Mesenchymal stem cell (in vitro differentiated cells and primary cell): ENCODE measurements at regions not wholly inside any gene's neighbourhood (a gene's known extent, or its start where the extent isn't known, plus 50 kb on each side); places are given as distances from the start of the nearest gene placed in this dataset.

Experiments
- DNase-seq: peaks from one replicate; pipeline ENCODE4 v3.0.0-alpha.2; 2013
- H2AFZ ChIP-seq: one replicate; pipeline ENCODE4 v1.6.1; 2013; ENCODE audit warnings: low read depth, mild to moderate bottlenecking, control low read depth, inconsistent platforms, low read length, moderate library complexity
- H2AK5ac ChIP-seq: 2 replicates; pipeline ENCODE4 v1.6.1; 2013; ENCODE audit warnings: low read length, moderate library complexity, mild to moderate bottlenecking, inconsistent platforms; ENCODE audit not compliant: severe bottlenecking
- H2BK120ac ChIP-seq: one replicate; pipeline ENCODE4 v1.6.1; 2013; ENCODE audit warnings: low read depth, mild to moderate bottlenecking, inconsistent platforms, low read length, moderate library complexity
- H2BK12ac ChIP-seq, 2 experiments: one replicate each; pipeline ENCODE4 v1.6.1; 2013; ENCODE audit warnings: inconsistent platforms in 2 of 2, low read length in 2 of 2, mild to moderate bottlenecking in 2 of 2, moderate library complexity in 2 of 2, control low read depth in 1 of 2
- H2BK15ac ChIP-seq: one replicate; pipeline ENCODE4 v1.6.1; 2013; ENCODE audit warnings: mild to moderate bottlenecking, low read depth, inconsistent platforms; ENCODE audit not compliant: poor library complexity, severe bottlenecking
- H2BK5ac ChIP-seq: 2 replicates; pipeline ENCODE4 v1.6.1; 2013; ENCODE audit warnings: low read depth, mild to moderate bottlenecking, low read length, control low read depth, inconsistent platforms; ENCODE audit not compliant: poor library complexity, severe bottlenecking
- H3K14ac ChIP-seq, 2 experiments: one replicate each; pipeline ENCODE4 v1.6.1; 2013; ENCODE audit warnings: inconsistent platforms in 2 of 2, low read length in 2 of 2, control low read depth in 1 of 2, mild to moderate bottlenecking in 1 of 2, moderate library complexity in 1 of 2
- H3K18ac ChIP-seq, 2 experiments: one replicate each; pipeline ENCODE4 v1.6.1; 2013; ENCODE audit warnings: inconsistent platforms in 2 of 2, low read length in 2 of 2, control low read depth in 1 of 2, low read depth in 1 of 2, mild to moderate bottlenecking in 1 of 2
- H3K23ac ChIP-seq, 2 experiments: one replicate each; pipeline ENCODE4 v1.6.1; 2013; ENCODE audit warnings: inconsistent platforms in 2 of 2, low read length in 2 of 2, mild to moderate bottlenecking in 2 of 2, moderate library complexity in 2 of 2, control low read depth in 1 of 2
- H3K27ac ChIP-seq: 2 replicates; pipeline ENCODE4 v1.5.1; 2013; ENCODE audit warnings: mild to moderate bottlenecking, moderate library complexity, low read length, control low read depth, inconsistent platforms; ENCODE audit not compliant: poor library complexity, severe bottlenecking
- H3K27me3 ChIP-seq, 2 experiments: 2 replicates each; pipeline versions ENCODE4 v1.6.1 to v1.7.0; 2013; ENCODE audit warnings: low read length in 2 of 2, mild to moderate bottlenecking in 2 of 2, moderate library complexity in 2 of 2, control low read depth in 1 of 2, inconsistent platforms in 1 of 2; ENCODE audit not compliant: control insufficient read depth in 1 of 2, insufficient read depth in 1 of 2
- H3K36me3 ChIP-seq, 2 experiments: 2 replicates each; pipeline versions ENCODE4 v1.6.1 to v1.7.0; 2013; ENCODE audit warnings: low read length in 2 of 2, control low read depth in 1 of 2, inconsistent platforms in 1 of 2, low read depth in 1 of 2, mild to moderate bottlenecking in 1 of 2; ENCODE audit not compliant: insufficient read depth in 2 of 2, control insufficient read depth in 1 of 2
- H3K4ac ChIP-seq, 2 experiments: one replicate each; pipeline ENCODE4 v1.6.1; 2013; ENCODE audit warnings: inconsistent platforms in 2 of 2, low read length in 2 of 2, mild to moderate bottlenecking in 2 of 2, moderate library complexity in 2 of 2, control low read depth in 1 of 2, low read depth in 1 of 2
- H3K4me1 ChIP-seq: 2 replicates; pipeline ENCODE4 v1.6.1; 2013; ENCODE audit warnings: low read depth, low read length, control low read depth; ENCODE audit not compliant: control insufficient read depth, insufficient read depth
- H3K4me2 ChIP-seq: 2 replicates; pipeline ENCODE4 v1.6.1; 2013; ENCODE audit warnings: low read length, mild to moderate bottlenecking, inconsistent platforms; ENCODE audit not compliant: poor library complexity, severe bottlenecking
- H3K4me3 ChIP-seq, 2 experiments: 2 replicates each; pipeline versions ENCODE4 v1.5.1 to v1.7.0; 2013; ENCODE audit warnings: low read length in 2 of 2, mild to moderate bottlenecking in 2 of 2, control low read depth in 1 of 2, low read depth in 1 of 2; ENCODE audit not compliant: insufficient read depth in 1 of 2
- H3K79me1 ChIP-seq: replicated peaks from 2 replicates; pipeline ENCODE4 v1.6.1; 2013; ENCODE audit warnings: mild to moderate bottlenecking, control low read depth, low read length, inconsistent platforms; ENCODE audit not compliant: poor library complexity, severe bottlenecking
- H3K9ac ChIP-seq: 2 replicates; pipeline ENCODE4 v1.7.0; 2013; ENCODE audit warnings: mild to moderate bottlenecking, low read length, moderate library complexity
- H3K9me3 ChIP-seq: 2 replicates; pipeline ENCODE4 v1.7.0; 2013; ENCODE audit warnings: mild to moderate bottlenecking, low read length; ENCODE audit not compliant: control insufficient read depth
- H4K8ac ChIP-seq: one replicate; pipeline ENCODE4 v1.6.1; 2013; ENCODE audit warnings: inconsistent platforms, mild to moderate bottlenecking, low read length, moderate library complexity
- H4K91ac ChIP-seq: one replicate; pipeline ENCODE4 v1.6.1; 2013; ENCODE audit warnings: mild to moderate bottlenecking, low read length, inconsistent platforms
- WGBS: methylation state at CpG from one replicate; pipeline ENCODE4 v1.1.7; 2013; ENCODE audit warnings: mixed read lengths; 5-methylcytosine and 5-hydroxymethylcytosine counted together

- WGBS: 72% methylated on average over 1 of the region's 1 CpG
- Histone ChIP-seq H3K14ac (no peak overlapping the region), H3K18ac (no peak overlapping the region), H2AK5ac (no peak overlapping the region), H3K36me3 (no peaks in the 10 kb centered on the region), H3K9me3 (no peaks in the 10 kb centered on the region), H2BK120ac (no peak overlapping the region), H3K4me2 (no peak overlapping the region), H4K8ac (no peak overlapping the region), H3K79me1 (no peaks in the 10 kb centered on the region), H3K4ac (no peak overlapping the region), H3K9ac (no peak overlapping the region), H3K4me1 (no peaks in the 10 kb centered on the region), H3K4me3 (no peak overlapping the region), H4K91ac (no peak overlapping the region), H2AFZ (no peak overlapping the region), H3K27me3 (no peaks in the 10 kb centered on the region), H3K27ac (no peak overlapping the region), H2BK15ac (no peak overlapping the region), H2BK5ac (no peak overlapping the region), H2BK12ac (peak overlapping the region in 1 of 2 experiments; percentile 77), H3K23ac (no peak overlapping the region)
- DNase-seq: no peak
Measured at GRCh38 chr3:90036939-90037469, 929.6 kb downstream of the EPHA3 start.

GRCh38 chr3:90039994-90040393 lies 932.6 kb downstream of the EPHA3 start:
- H4K8ac ChIP-seq: no peak overlapping the region
- H3K36me3 ChIP-seq: no peaks in the 10 kb centered on the region
- no peaks in the 10 kb centered on the region for H3K27me3 ChIP-seq
- H3K4me3 ChIP-seq: no peak overlapping the region
- no peak overlapping the region for H2BK120ac ChIP-seq
- no peaks in the 10 kb centered on the region for H3K9me3 ChIP-seq
- no peak overlapping the region for H2AK5ac ChIP-seq
- no peak overlapping the region for H3K18ac ChIP-seq
- H3K14ac ChIP-seq: no peak overlapping the region
- H3K4me1 ChIP-seq: no peaks in the 10 kb centered on the region
- H2AFZ ChIP-seq: no peak overlapping the region
- H3K9ac ChIP-seq: no peak overlapping the region
- H3K4me2 ChIP-seq: no peak overlapping the region
- H3K23ac ChIP-seq: no peak overlapping the region
- H2BK15ac ChIP-seq: no peak overlapping the region
- H2BK12ac ChIP-seq: no peak overlapping the region
- 100% methylated on average over 1 of the region's 2 CpGs for WGBS
- no peak overlapping the region for H4K91ac ChIP-seq
- no peak for DNase-seq
- no peak overlapping the region for H3K4ac ChIP-seq
- no peak overlapping the region for H2BK5ac ChIP-seq
- H3K79me1 ChIP-seq: no peaks in the 10 kb centered on the region
- no peak overlapping the region for H3K27ac ChIP-seq

DNA sequence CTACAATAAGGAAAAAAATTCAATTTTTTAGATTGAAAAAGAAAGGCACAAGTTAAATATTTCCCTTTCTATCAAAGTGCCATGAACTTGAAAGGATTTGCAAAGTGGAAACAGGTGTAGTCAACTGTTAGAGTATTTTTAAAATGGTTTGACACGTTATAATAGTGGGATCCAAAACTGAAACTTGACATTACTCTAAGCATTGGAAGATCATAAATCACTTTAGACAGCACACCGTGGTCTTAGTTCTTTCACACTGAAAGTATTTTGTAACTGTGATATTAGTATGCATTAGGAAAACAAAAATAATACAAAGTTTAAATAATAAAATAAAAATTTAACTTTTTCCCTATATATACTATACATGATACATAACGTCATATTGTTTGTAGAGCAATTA lies 933.1 kb downstream of the EPHA3 start:
- Histone ChIP-seq H3K27me3 (no peaks in the 10 kb centered on the region), H4K8ac (no peak overlapping the region), H2BK5ac (no peak overlapping the region), H3K23ac (no peak overlapping the region), H2AFZ (no peak overlapping the region), H3K4me1 (no peaks in the 10 kb centered on the region), H3K4ac (no peak overlapping the region), H3K9me3 (no peaks in the 10 kb centered on the region), H2BK120ac (no peak overlapping the region), H3K14ac (no peak overlapping the region), H2AK5ac (no peak overlapping the region), H3K36me3 (no peaks in the 10 kb centered on the region), H4K91ac (no peak overlapping the region), H3K79me1 (no peaks in the 10 kb centered on the region), H2BK15ac (no peak overlapping the region), H3K18ac (no peak overlapping the region), H3K9ac (no peak overlapping the region), H2BK12ac (no peak overlapping the region), H3K4me2 (no peak overlapping the region), H3K27ac (no peak overlapping the region), H3K4me3 (no peak overlapping the region)
- DNase-seq: no peak
- no CpG with 5 or more reads among the region's 3 CpGs for WGBS

DNA sequence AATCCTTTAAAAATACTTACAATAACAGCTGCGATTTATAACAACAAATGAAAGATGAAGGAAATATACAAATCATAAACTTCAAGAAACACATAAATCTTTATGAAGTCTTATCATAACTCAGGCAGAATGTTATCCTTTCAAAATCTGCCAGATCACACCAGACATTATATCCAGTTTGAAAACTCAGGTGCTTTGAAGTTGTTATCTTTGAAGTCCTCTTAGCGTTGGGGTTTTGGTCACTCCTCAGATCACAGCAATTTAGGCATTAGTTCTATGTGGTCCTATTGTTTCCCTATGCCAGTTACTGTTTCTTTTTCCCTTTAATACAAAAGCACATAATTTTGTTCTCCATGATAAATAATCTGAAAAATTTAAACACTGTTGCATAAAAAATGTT lies 934.6 kb downstream of the EPHA3 start:
- Histone ChIP-seq H3K27me3 (no peaks in the 10 kb centered on the region), H4K8ac (no peak overlapping the region), H3K23ac (no peak overlapping the region), H3K4me1 (no peaks in the 10 kb centered on the region), H2BK5ac (no peak overlapping the region), H3K4ac (no peak overlapping the region), H2AK5ac (no peak overlapping the region), H3K9me3 (no peaks in the 10 kb centered on the region), H2BK120ac (no peak overlapping the region), H3K79me1 (no peaks in the 10 kb centered on the region), H2AFZ (no peak overlapping the region), H2BK15ac (no peak overlapping the region), H4K91ac (no peak overlapping the region), H3K36me3 (no peaks in the 10 kb centered on the region), H2BK12ac (no peak overlapping the region), H3K14ac (no peak overlapping the region), H3K9ac (no peak overlapping the region), H3K4me3 (no peak overlapping the region), H3K27ac (no peak overlapping the region), H3K4me2 (no peak overlapping the region), H3K18ac (no peak overlapping the region)
- no peak for DNase-seq
- WGBS: 100% methylated on average over 2 of the region's 2 CpGs
